ENCODE measurements at regions not wholly inside any gene's neighbourhood (a gene's known extent, or its start where the extent isn't known, plus 50 kb on each side); places are given as distances from the start of the nearest gene placed in this dataset.

GRCh38 chr18:53765211-53765610 lies 459.3 kb downstream of the MBD2 start:
- Histone ChIP-seq H2BK120ac (ENCODE audit: insufficient read depth, low read length, poor library complexity) (no peak overlapping the region), H3K4ac (ENCODE audit: low read depth, low read length) (no peak overlapping the region), H3K27me3 (ENCODE audit: insufficient read depth, low read length) (no peaks in the 10 kb centered on the region), H4K8ac (ENCODE audit: low read depth, low read length) (no peak overlapping the region), H3K27ac (ENCODE audit: low read depth, low read length) (no peak overlapping the region), H3K79me2 (ENCODE audit: control insufficient read depth, insufficient read depth, low read length, poor library complexity) (no peaks in the 10 kb centered on the region), H2AK5ac (ENCODE audit: low read length) (no peak overlapping the region), H3K4me2 (ENCODE audit: low read length) (no peak overlapping the region), H3K79me1 (ENCODE audit: low read length) (no peaks in the 10 kb centered on the region), H3K4me1 (ENCODE audit: control insufficient read depth in 1 of 2, insufficient read depth in 2 of 2, low read length in 2 of 2) (no peaks in the 10 kb centered on the region), H2BK12ac (ENCODE audit: low read length) (no peak overlapping the region), H3K23ac (ENCODE audit: low read length) (no peak overlapping the region), H4K91ac (ENCODE audit: low read depth, low read length) (no peak overlapping the region), H3K18ac (ENCODE audit: low read length) (no peak overlapping the region), H3K14ac (ENCODE audit: low read length) (no peak overlapping the region), H3K9me3 (ENCODE audit: insufficient read depth, low read depth, low read length) (no peaks in the 10 kb centered on the region), H2BK5ac (ENCODE audit: low read depth, low read length, poor library complexity) (no peak overlapping the region), H3K36me3 (ENCODE audit: control insufficient read depth in 1 of 2, insufficient read depth in 2 of 2, low read length in 2 of 2) (no peaks in the 10 kb centered on the region), H4K12ac (ENCODE audit: low read depth, low read length) (no peak overlapping the region), H2AFZ (ENCODE audit: insufficient read depth, low read length, poor library complexity) (no peak overlapping the region), H3K9ac (ENCODE audit: low read length) (no peak overlapping the region), H3K4me3 (ENCODE audit: low read depth, low read length) (no peak overlapping the region)
- DNase-seq: no peak
- WGBS (ENCODE audit: extremely low coverage, insufficient coverage, insufficient read length): no CpG with 5 or more reads among the region's 3 CpGs

- H4K8ac ChIP-seq (ENCODE audit: low read depth, low read length): no peak overlapping the region
- DNase-seq: no peak
- no peaks in the 10 kb centered on the region for H3K4me1 ChIP-seq (ENCODE audit: control insufficient read depth in 1 of 2, insufficient read depth in 2 of 2, low read length in 2 of 2)
- H2AK5ac ChIP-seq (ENCODE audit: low read length): no peak overlapping the region
- H3K4ac ChIP-seq (ENCODE audit: low read depth, low read length): no peak overlapping the region
- no peak overlapping the region for H3K4me2 ChIP-seq (ENCODE audit: low read length)
- no peak overlapping the region for H3K14ac ChIP-seq (ENCODE audit: low read length)
- no peak overlapping the region for H3K27ac ChIP-seq (ENCODE audit: low read depth, low read length)
- WGBS (ENCODE audit: extremely low coverage, insufficient coverage, insufficient read length): no CpG with 5 or more reads among the region's 1 CpG
- no peaks in the 10 kb centered on the region for H3K79me1 ChIP-seq (ENCODE audit: low read length)
- no peak overlapping the region for H2BK12ac ChIP-seq (ENCODE audit: low read length)
- H3K27me3 ChIP-seq (ENCODE audit: insufficient read depth, low read length): no peaks in the 10 kb centered on the region
- no peak overlapping the region for H3K4me3 ChIP-seq (ENCODE audit: low read depth, low read length)
- H2BK120ac ChIP-seq (ENCODE audit: insufficient read depth, low read length, poor library complexity): no peak overlapping the region
- no peaks in the 10 kb centered on the region for H3K36me3 ChIP-seq (ENCODE audit: control insufficient read depth in 1 of 2, insufficient read depth in 2 of 2, low read length in 2 of 2)
- H3K79me2 ChIP-seq (ENCODE audit: control insufficient read depth, insufficient read depth, low read length, poor library complexity): no peaks in the 10 kb centered on the region
- no peak overlapping the region for H3K23ac ChIP-seq (ENCODE audit: low read length)
- H3K9ac ChIP-seq (ENCODE audit: low read length): no peak overlapping the region
- no peak overlapping the region for H4K12ac ChIP-seq (ENCODE audit: low read depth, low read length)
- no peak overlapping the region for H2BK5ac ChIP-seq (ENCODE audit: low read depth, low read length, poor library complexity)
- H4K91ac ChIP-seq (ENCODE audit: low read depth, low read length): no peak overlapping the region
- no peaks in the 10 kb centered on the region for H3K9me3 ChIP-seq (ENCODE audit: insufficient read depth, low read depth, low read length)
- H3K18ac ChIP-seq (ENCODE audit: low read length): no peak overlapping the region
- H2AFZ ChIP-seq (ENCODE audit: insufficient read depth, low read length, poor library complexity): no peak overlapping the region
Observed at GRCh38 chr18:53764086-53764485, 460.4 kb downstream of the MBD2 start.

DNA sequence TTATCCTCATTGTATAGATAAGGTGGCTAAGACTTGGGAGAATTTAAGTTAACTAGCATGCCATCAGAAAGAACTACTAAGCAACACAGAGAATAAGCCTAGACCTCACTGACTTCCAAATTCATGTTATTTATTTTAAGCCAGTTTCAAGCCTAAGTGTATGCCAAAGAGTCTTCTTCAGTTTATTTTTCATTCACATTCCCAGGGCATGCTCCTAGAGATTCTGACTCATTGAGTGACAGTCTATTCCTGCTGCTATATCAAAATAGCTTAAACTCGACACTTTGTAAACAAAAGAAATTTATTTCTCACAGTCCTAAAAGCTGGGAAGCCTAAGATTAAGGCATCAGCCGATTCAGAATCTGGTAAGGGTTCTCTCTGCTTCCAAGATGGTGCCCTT lies 467.1 kb downstream of the MBD2 start:
- no peak for DNase-seq
- no peak overlapping the region for H4K8ac ChIP-seq (ENCODE audit: low read depth, low read length)
- H3K9ac ChIP-seq (ENCODE audit: low read length): no peak overlapping the region
- no peaks in the 10 kb centered on the region for H3K9me3 ChIP-seq (ENCODE audit: insufficient read depth, low read depth, low read length)
- no peak overlapping the region for H2AFZ ChIP-seq (ENCODE audit: insufficient read depth, low read length, poor library complexity)
- no peak overlapping the region for H3K14ac ChIP-seq (ENCODE audit: low read length)
- H3K4me3 ChIP-seq (ENCODE audit: low read depth, low read length): no peak overlapping the region
- H2BK12ac ChIP-seq (ENCODE audit: low read length): no peak overlapping the region
- no peaks in the 10 kb centered on the region for H3K27me3 ChIP-seq (ENCODE audit: insufficient read depth, low read length)
- H4K12ac ChIP-seq (ENCODE audit: low read depth, low read length): no peak overlapping the region
- H3K4me2 ChIP-seq (ENCODE audit: low read length): no peak overlapping the region
- H3K4me1 ChIP-seq (ENCODE audit: control insufficient read depth in 1 of 2, insufficient read depth in 2 of 2, low read length in 2 of 2): peaks cover 8 to 13% of the 10 kb centered on the region in 2 experiments
- no peaks in the 10 kb centered on the region for H3K79me2 ChIP-seq (ENCODE audit: control insufficient read depth, insufficient read depth, low read length, poor library complexity)
- H3K27ac ChIP-seq (ENCODE audit: low read depth, low read length): no peak overlapping the region
- no peaks in the 10 kb centered on the region for H3K36me3 ChIP-seq (ENCODE audit: control insufficient read depth in 1 of 2, insufficient read depth in 2 of 2, low read length in 2 of 2)
- no CpG with 5 or more reads among the region's 2 CpGs for WGBS (ENCODE audit: extremely low coverage, insufficient coverage, insufficient read length)
- no peak overlapping the region for H2BK5ac ChIP-seq (ENCODE audit: low read depth, low read length, poor library complexity)
- H2AK5ac ChIP-seq (ENCODE audit: low read length): no peak overlapping the region
- H3K23ac ChIP-seq (ENCODE audit: low read length): no peak overlapping the region
- H3K79me1 ChIP-seq (ENCODE audit: low read length): no peaks in the 10 kb centered on the region
- H2BK120ac ChIP-seq (ENCODE audit: insufficient read depth, low read length, poor library complexity): no peak overlapping the region
- no peak overlapping the region for H3K4ac ChIP-seq (ENCODE audit: low read depth, low read length)
- H4K91ac ChIP-seq (ENCODE audit: low read depth, low read length): no peak overlapping the region
- no peak overlapping the region for H3K18ac ChIP-seq (ENCODE audit: low read length)

- Histone ChIP-seq H3K27ac (ENCODE audit: low read depth, low read length) (no peak overlapping the region), H3K4ac (ENCODE audit: low read depth, low read length) (no peak overlapping the region), H4K8ac (ENCODE audit: low read depth, low read length) (no peak overlapping the region), H3K79me1 (ENCODE audit: low read length) (no peaks in the 10 kb centered on the region), H3K4me3 (ENCODE audit: low read depth, low read length) (no peak overlapping the region), H2AK5ac (ENCODE audit: low read length) (no peak overlapping the region), H4K12ac (ENCODE audit: low read depth, low read length) (no peak overlapping the region), H3K36me3 (ENCODE audit: control insufficient read depth in 1 of 2, insufficient read depth in 2 of 2, low read length in 2 of 2) (no peaks in the 10 kb centered on the region), H2BK12ac (ENCODE audit: low read length) (no peak overlapping the region), H3K14ac (ENCODE audit: low read length) (no peak overlapping the region), H3K18ac (ENCODE audit: low read length) (no peak overlapping the region), H3K23ac (ENCODE audit: low read length) (no peak overlapping the region), H3K4me1 (ENCODE audit: control insufficient read depth in 1 of 2, insufficient read depth in 2 of 2, low read length in 2 of 2) (peaks cover 8 to 13% of the 10 kb centered on the region in 2 experiments), H2BK5ac (ENCODE audit: low read depth, low read length, poor library complexity) (no peak overlapping the region), H2BK120ac (ENCODE audit: insufficient read depth, low read length, poor library complexity) (no peak overlapping the region), H2AFZ (ENCODE audit: insufficient read depth, low read length, poor library complexity) (no peak overlapping the region), H3K79me2 (ENCODE audit: control insufficient read depth, insufficient read depth, low read length, poor library complexity) (no peaks in the 10 kb centered on the region), H3K9ac (ENCODE audit: low read length) (no peak overlapping the region), H3K9me3 (ENCODE audit: insufficient read depth, low read depth, low read length) (no peaks in the 10 kb centered on the region), H4K91ac (ENCODE audit: low read depth, low read length) (no peak overlapping the region), H3K27me3 (ENCODE audit: insufficient read depth, low read length) (no peaks in the 10 kb centered on the region), H3K4me2 (ENCODE audit: low read length) (no peak overlapping the region)
- WGBS (ENCODE audit: extremely low coverage, insufficient coverage, insufficient read length): 100% methylated on average over 2 of the region's 3 CpGs
- DNase-seq: no peak
Observed at GRCh38 chr18:53756610-53756972, 467.9 kb downstream of the MBD2 start.
